ENCODE measurements at regions not wholly inside any gene's neighbourhood (a gene's known extent, or its start where the extent isn't known, plus 50 kb on each side); places are given as distances from the start of the nearest gene placed in this dataset.

DNA sequence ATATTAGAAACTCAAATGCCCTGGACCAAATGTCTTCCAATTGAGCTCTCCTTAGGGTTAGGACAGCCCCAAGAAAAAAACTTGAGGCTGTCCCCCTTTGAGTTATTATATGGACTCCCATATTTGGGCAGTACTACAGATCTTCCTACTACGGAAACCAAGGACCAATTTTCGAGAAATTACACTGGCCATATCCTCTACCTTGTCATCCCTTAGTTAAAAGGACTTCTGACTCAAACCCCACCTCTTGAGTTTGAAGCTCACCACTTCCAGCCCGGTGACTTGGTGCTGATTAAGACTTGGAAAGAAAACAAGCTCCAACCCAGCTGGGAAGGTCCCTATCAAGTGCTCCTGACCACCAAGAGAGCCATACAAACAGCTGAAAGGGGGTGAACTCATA, 497.0 kb upstream of the GRAMD2B start:
- Histone ChIP-seq H3K27ac (ENCODE audit: low read length) (no peak overlapping the region), H3K9me3 (ENCODE audit: control insufficient read depth, insufficient read depth, low read depth, low read length) (no peaks in the 10 kb centered on the region), H3K4me3 (ENCODE audit: low read depth in 2 of 2, low read length in 2 of 2) (no peak overlapping the region), H3K36me3 (ENCODE audit: control insufficient read depth, insufficient read depth, low read length) (no peaks in the 10 kb centered on the region), H3K4me1 (ENCODE audit: control insufficient read depth, insufficient read depth, low read length) (no peaks in the 10 kb centered on the region), H3K27me3 (ENCODE audit: control insufficient read depth, insufficient read depth, low read length) (no peaks in the 10 kb centered on the region)
- TF ChIP-seq TCF7L2 (IDR thresholded peaks at IDR 0.05; ENCODE audit: low read depth, low read length) (no peak), POLR2AphosphoS5 (IDR thresholded peaks at IDR 0.05; ENCODE audit: low read depth, low read length) (no peak), SIN3A (IDR thresholded peaks at IDR 0.05; ENCODE audit: borderline replicate concordance, insufficient read depth, low read depth, low read length) (no peak)
- TF ChIP-seq, protein P1, sequence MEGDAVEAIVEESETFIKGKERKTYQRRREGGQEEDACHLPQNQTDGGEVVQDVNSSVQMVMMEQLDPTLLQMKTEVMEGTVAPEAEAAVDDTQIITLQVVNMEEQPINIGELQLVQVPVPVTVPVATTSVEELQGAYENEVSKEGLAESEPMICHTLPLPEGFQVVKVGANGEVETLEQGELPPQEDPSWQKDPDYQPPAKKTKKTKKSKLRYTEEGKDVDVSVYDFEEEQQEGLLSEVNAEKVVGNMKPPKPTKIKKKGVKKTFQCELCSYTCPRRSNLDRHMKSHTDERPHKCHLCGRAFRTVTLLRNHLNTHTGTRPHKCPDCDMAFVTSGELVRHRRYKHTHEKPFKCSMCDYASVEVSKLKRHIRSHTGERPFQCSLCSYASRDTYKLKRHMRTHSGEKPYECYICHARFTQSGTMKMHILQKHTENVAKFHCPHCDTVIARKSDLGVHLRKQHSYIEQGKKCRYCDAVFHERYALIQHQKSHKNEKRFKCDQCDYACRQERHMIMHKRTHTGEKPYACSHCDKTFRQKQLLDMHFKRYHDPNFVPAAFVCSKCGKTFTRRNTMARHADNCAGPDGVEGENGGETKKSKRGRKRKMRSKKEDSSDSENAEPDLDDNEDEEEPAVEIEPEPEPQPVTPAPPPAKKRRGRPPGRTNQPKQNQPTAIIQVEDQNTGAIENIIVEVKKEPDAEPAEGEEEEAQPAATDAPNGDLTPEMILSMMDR (IDR thresholded peaks at IDR 0.05): no peak
- TF ChIP-seq, protein P2, sequence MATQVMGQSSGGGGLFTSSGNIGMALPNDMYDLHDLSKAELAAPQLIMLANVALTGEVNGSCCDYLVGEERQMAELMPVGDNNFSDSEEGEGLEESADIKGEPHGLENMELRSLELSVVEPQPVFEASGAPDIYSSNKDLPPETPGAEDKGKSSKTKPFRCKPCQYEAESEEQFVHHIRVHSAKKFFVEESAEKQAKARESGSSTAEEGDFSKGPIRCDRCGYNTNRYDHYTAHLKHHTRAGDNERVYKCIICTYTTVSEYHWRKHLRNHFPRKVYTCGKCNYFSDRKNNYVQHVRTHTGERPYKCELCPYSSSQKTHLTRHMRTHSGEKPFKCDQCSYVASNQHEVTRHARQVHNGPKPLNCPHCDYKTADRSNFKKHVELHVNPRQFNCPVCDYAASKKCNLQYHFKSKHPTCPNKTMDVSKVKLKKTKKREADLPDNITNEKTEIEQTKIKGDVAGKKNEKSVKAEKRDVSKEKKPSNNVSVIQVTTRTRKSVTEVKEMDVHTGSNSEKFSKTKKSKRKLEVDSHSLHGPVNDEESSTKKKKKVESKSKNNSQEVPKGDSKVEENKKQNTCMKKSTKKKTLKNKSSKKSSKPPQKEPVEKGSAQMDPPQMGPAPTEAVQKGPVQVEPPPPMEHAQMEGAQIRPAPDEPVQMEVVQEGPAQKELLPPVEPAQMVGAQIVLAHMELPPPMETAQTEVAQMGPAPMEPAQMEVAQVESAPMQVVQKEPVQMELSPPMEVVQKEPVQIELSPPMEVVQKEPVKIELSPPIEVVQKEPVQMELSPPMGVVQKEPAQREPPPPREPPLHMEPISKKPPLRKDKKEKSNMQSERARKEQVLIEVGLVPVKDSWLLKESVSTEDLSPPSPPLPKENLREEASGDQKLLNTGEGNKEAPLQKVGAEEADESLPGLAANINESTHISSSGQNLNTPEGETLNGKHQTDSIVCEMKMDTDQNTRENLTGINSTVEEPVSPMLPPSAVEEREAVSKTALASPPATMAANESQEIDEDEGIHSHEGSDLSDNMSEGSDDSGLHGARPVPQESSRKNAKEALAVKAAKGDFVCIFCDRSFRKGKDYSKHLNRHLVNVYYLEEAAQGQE (IDR thresholded peaks at IDR 0.05; ENCODE audit: insufficient read depth in 1 of 2, low read depth in 2 of 2, low read length in 1 of 2): no peak
- in situ Hi-C loops (cut with HindIII; ENCODE audit: low pct_unique_long_range_greater_than_20kb, low sequenced_read_pairs): no loop called here
- intact Hi-C loops (cut with micrococcal nuclease; ENCODE audit: unreplicated experiment): no loop called here
- DNase-seq (ENCODE audit: low read depth, low spot score) (no peak), ATAC-seq (no peak)
- BruUV-seq (replicated peaks): no TSS peak
- CTCF ChIA-PET: no interaction called here
- POLR2A ChIA-PET: no interaction called here

DNA sequence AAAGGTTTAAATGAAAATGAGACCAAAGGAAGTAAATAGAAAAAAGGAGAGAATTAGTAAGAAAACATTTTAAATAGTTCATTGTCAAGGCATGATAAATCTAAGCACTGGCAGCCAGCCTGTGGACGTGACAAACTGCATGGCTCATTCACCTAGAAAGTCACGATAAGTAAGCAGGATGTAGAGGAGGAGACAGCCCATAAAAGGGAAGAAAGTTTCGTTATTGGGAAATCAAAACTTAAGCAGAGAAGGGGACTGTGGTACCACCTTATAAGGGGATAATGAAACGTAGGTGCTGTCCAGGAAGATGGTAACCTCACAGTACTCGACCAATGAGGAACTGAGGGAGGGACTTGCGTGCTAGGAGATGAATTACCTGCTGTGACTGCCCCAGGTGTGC, 494.5 kb upstream of the GRAMD2B start:
- no peak for DNase-seq (ENCODE audit: low read depth, low spot score)
- intact Hi-C loops (cut with micrococcal nuclease; ENCODE audit: unreplicated experiment) (no loop called here), in situ Hi-C loops (cut with HindIII; ENCODE audit: low pct_unique_long_range_greater_than_20kb, low sequenced_read_pairs) (no loop called here)
- Histone ChIP-seq H3K36me3 (ENCODE audit: control insufficient read depth, insufficient read depth, low read length) (no peaks in the 10 kb centered on the region; the same call in 1 of the 2 replicates), H3K9me3 (ENCODE audit: control insufficient read depth, insufficient read depth, low read depth, low read length) (peaks cover 3% of the 10 kb centered on the region; the same call in 1 of the 2 replicates), H3K4me3 (ENCODE audit: low read depth in 2 of 2, low read length in 2 of 2) (no peak overlapping the region), H3K27ac (ENCODE audit: low read length) (no peak overlapping the region), H3K4me1 (ENCODE audit: control insufficient read depth, insufficient read depth, low read length) (no peaks in the 10 kb centered on the region), H3K27me3 (ENCODE audit: control insufficient read depth, insufficient read depth, low read length) (no peaks in the 10 kb centered on the region)
- no TSS peak for BruUV-seq (replicated peaks)
- ChIA-PET CTCF (no interaction called here), POLR2A (no interaction called here)
- ATAC-seq: no peak
- TF ChIP-seq SIN3A (IDR thresholded peaks at IDR 0.05; ENCODE audit: borderline replicate concordance, insufficient read depth, low read depth, low read length) (no peak), TCF7L2 (IDR thresholded peaks at IDR 0.05; ENCODE audit: low read depth, low read length) (no peak), POLR2AphosphoS5 (IDR thresholded peaks at IDR 0.05; ENCODE audit: low read depth, low read length) (no peak)
- TF ChIP-seq, protein P1 (IDR thresholded peaks at IDR 0.05): no peak
- TF ChIP-seq, protein P2 (IDR thresholded peaks at IDR 0.05; ENCODE audit: insufficient read depth in 1 of 2, low read depth in 2 of 2, low read length in 1 of 2): no peak
